Right ventricle myocardium inferior (tissue), 1 donor: ENCODE measurements at regions not wholly inside any gene's neighbourhood (a gene's known extent, or its start where the extent isn't known, plus 50 kb on each side); places are given as distances from the start of the nearest gene placed in this dataset.

ENCODE experiments used
- ATAC-seq: fragments of 200-7000 bp; cut with Tn5 transposase; one replicate; pipeline ENCODE4 v1.9.1; 2020; ENCODE audit warnings: mild to moderate bottlenecking, moderate library complexity
- DNase-seq: peaks from one replicate; pipeline ENCODE4 v3.0.0; 2021; ENCODE audit errors: missing footprints
- intact Hi-C: fragments of 100-400 bp; cut with DNase I; formaldehyde crosslinking; loops from one replicate; pipeline ENCODE4 v1.11.0; 2022
- donor health status: DM: no; HTN: yes; CAD: no; lungs with severe emphysema.

- DNase-seq: no peak
- intact Hi-C loops: no loop called here
- ATAC-seq: no peak
Observed at GRCh38 chr2:17122887-17123501, 395.2 kb downstream of the RAD51AP2 start.

DNA sequence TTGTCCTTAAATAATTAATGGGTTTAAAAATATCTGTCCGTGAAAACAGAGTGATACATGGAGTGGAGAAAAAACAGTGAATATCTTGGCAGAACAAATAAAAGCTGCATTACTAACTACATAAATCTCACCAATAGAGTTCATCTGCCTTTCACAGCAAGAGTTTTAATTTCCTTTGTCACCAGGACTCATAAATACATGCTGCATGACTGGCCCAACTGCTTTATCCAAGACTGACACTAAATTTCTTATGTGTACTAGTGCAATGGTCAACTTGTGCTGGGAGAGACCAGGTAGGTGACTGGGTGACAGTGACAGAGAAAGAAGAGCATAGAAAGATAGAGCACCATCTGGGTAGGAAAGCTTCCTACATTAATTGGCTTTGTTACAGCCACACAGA is 402.8 kb downstream of the RAD51AP2 start:
- intact Hi-C loops: no loop called here
- DNase-seq (no peak), ATAC-seq (no peak)

DNA sequence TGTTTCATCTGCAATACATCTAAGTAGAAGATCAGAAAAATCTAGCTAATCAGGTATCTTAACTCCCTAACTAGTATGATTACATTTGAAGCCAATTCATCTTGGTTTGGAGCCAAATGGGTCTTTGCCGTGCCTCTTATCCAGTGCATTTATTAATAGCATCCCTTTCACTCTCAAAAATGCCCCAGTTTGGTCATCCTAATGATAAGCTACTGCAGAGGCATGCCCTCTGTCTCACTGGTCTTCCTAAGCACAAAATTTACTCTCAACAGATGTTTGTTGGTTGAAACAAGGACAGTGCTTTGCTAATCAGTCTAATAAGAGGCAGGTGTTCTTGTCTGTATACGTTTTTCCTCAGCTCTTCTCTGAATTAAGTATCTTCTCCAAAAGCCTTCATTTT is 403.2 kb downstream of the RAD51AP2 start:
- no peak for DNase-seq
- no peak for ATAC-seq

GRCh38 chr2:17107871-17108270 is 410.4 kb downstream of the RAD51AP2 start:
- DNase-seq: no peak
- intact Hi-C loops: no loop called here
- no peak for ATAC-seq

More for the DNA sequence above, 403.2 kb downstream of the RAD51AP2 start:
- intact Hi-C loops: no loop called here

GRCh38 chr2:17107151-17107550 is 411.1 kb downstream of the RAD51AP2 start:
- DNase-seq (no peak), ATAC-seq (no peak)
- intact Hi-C loops: no loop called here

DNA sequence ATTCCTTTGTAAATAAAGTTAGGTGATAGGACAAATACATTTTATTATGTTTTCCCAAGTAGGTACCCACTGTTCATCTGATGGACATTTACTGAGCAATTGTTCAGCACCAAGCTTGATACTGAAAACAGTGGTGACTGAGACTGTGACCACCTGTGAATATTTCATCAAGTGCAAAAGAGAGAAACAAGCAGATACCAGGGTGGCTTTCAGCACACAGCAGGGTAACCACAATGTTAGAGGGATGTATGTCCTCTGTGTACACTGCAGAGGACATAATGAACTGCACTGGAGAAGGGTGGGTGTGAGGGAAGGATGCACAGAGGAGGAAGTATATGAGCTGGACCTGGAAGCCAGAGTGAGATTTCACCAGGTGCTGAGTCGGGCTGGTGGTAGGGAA is 411.8 kb downstream of the RAD51AP2 start:
- DNase-seq (no peak), ATAC-seq (no peak)
- intact Hi-C loops: no loop called here

- intact Hi-C loops: no loop called here
- no peak for ATAC-seq
Observed at GRCh38 chr2:17104454-17104853, 413.8 kb downstream of the RAD51AP2 start.

GRCh38 chr2:17101596-17101995 is 416.6 kb downstream of the RAD51AP2 start:
- ATAC-seq: no peak
- intact Hi-C loops: no loop called here
- DNase-seq: no peak

More at GRCh38 chr2:17104454-17104853, 413.8 kb downstream of the RAD51AP2 start:
- no peak for DNase-seq

GRCh38 chr2:17101091-17101490 is 417.1 kb downstream of the RAD51AP2 start:
- ATAC-seq (no peak), DNase-seq (no peak)
- intact Hi-C loops: no loop called here

- DNase-seq: no peak
- intact Hi-C loops: no loop called here
- ATAC-seq: no peak
Observed at GRCh38 chr2:17095340-17095739, 422.9 kb downstream of the RAD51AP2 start.

DNA sequence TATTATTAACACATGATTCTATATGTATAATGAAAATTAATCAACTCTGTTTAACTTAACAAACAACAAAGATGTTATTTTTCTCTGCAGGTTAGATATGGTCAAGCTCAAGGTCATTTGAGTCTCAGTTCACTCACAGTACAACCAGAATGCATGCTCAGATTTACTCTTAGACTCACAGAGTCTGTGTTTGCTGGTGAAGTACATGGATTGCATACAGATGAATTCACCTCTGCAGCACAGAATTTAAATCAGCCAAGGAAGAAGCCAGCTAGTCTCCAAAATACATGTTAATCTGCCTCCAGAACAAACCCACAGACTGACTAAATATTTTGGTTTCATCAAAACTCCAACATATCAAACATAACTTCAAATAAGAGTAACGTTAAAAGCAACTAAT is 424.5 kb downstream of the RAD51AP2 start:
- no peak for DNase-seq
- intact Hi-C loops: no loop called here
- ATAC-seq: no peak

GRCh38 chr2:17086990-17087389 is 421.4 kb upstream of the CYRIA start:
- intact Hi-C loops: no loop called here
- DNase-seq: no peak
- ATAC-seq: no peak

- intact Hi-C loops: no loop called here
- ATAC-seq: no peak
Observed at GRCh38 chr2:17085546-17086202, 420.0 kb upstream of the CYRIA start.

DNA sequence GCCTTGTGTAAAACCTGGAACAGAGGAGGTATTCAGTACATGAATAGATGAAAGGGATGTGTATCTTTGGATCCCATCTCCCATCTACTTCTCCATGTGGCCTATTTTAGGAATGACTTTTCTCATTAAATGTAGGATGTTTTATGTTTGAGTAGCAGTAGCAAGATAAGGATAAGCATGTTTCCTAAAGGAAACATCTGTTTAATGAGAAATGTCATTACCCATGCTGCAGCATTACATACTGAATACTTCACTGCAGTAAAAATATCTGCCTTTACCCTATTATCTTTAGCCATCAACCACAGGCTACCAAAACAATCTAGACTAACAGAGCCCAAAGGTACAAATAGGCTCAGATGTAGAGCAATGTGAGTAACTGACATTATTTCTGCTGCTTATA is 419.2 kb upstream of the CYRIA start:
- ATAC-seq: no peak
- DNase-seq: no peak
- intact Hi-C loops: no loop called here

More at GRCh38 chr2:17085546-17086202, 420.0 kb upstream of the CYRIA start:
- no peak for DNase-seq

GRCh38 chr2:17083902-17084301 is 418.3 kb upstream of the CYRIA start:
- intact Hi-C loops: no loop called here
- DNase-seq (no peak), ATAC-seq (no peak)

DNA sequence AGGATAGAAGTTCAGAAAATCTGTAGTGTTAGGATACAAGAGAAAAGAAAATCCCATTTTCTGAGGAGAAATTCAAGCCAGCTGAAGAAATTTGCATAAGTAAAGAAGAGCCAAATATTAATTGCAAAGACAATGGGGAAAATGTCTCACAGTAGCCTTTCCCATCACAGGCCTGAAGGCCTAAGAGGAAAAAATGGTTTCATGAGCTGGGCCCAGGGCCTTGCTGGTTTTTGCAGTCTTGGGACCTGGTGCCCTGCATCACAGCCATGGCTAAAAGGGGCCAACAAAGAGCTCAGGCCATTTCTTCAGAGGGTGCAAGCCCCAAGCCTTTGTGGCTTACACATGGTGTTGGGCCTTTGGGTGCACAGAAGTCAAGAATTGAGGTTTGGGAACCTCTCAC is 413.6 kb upstream of the CYRIA start:
- intact Hi-C loops: no loop called here
- ATAC-seq (no peak), DNase-seq (no peak)

- DNase-seq (no peak), ATAC-seq (peak; percentile 65)
- intact Hi-C loops: no loop called here
Observed at GRCh38 chr2:17076533-17076932, 410.9 kb upstream of the CYRIA start.

GRCh38 chr2:17070711-17071110 is 405.1 kb upstream of the CYRIA start:
- DNase-seq (no peak), ATAC-seq (no peak)
- intact Hi-C loops: no loop called here

GRCh38 chr2:17069564-17069963 is 403.9 kb upstream of the CYRIA start:
- DNase-seq: no peak
- no peak for ATAC-seq
- intact Hi-C loops: no loop called here

GRCh38 chr2:17068021-17068420 is 402.4 kb upstream of the CYRIA start:
- DNase-seq (no peak), ATAC-seq (no peak)
- intact Hi-C loops: no loop called here

DNA sequence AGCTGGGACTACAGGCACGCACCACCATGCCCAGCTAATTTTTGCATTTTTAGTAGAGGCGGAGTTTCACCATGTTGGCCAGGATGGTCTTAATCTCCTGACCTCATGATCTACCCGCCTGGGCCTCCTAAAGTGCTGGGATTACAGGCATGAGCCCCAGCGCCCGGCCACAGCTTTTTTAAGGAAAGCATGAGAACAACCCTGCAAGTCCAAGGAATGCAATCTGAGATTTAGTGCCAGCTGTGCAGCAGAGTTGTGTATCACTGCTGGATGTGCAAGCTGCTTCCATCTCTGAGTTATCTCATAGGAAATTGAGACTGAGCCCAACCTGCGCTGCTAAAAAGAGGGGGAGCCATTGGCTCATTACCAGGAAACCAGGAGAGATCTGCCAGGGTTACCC is 399.9 kb upstream of the CYRIA start:
- intact Hi-C loops: no loop called here
- ATAC-seq (no peak), DNase-seq (no peak)
